ENCODE measurements at regions not wholly inside any gene's neighbourhood (a gene's known extent, or its start where the extent isn't known, plus 50 kb on each side); places are given as distances from the start of the nearest gene placed in this dataset.

GRCh38 chr6:22804620-22805261, 235.4 kb downstream of the HDGFL1 start:
- no peak overlapping the region for H3K27ac ChIP-seq (ENCODE audit: low read length)
- WGBS (ENCODE audit: insufficient coverage): 70% methylated on average over 2 of the region's 6 CpGs
- H3K36me3 Mint-ChIP-seq: no peaks in the 10 kb centered on the region
- no peaks in the 10 kb centered on the region for H3K4me1 Mint-ChIP-seq
- H3K27ac Mint-ChIP-seq: no peak overlapping the region
- peaks cover 0 to 7% (median 0%) of the 10 kb centered on the region in 3 donors for H3K9me3 Mint-ChIP-seq
- H3K36me3 ChIP-seq (ENCODE audit: control insufficient read depth in 2 of 2, extremely low read depth in 1 of 2, insufficient read depth in 1 of 2, low read length in 1 of 2): no peaks in the 10 kb centered on the region
- H3K4me3 Mint-ChIP-seq: no peak overlapping the region
- H3K9me3 ChIP-seq: no peaks in the 10 kb centered on the region
- no peak overlapping the region for H3K4me3 ChIP-seq (ENCODE audit: control insufficient read depth in 1 of 2, extremely low read depth in 1 of 2, low read length in 1 of 2)
- no peaks in the 10 kb centered on the region for H3K27me3 ChIP-seq (replicated peaks in 1 of 2; ENCODE audit: control insufficient read depth in 2 of 2, extremely low read depth in 1 of 2, insufficient read depth in 2 of 2, low read length in 1 of 2)
- H3K27me3 Mint-ChIP-seq: no peaks in the 10 kb centered on the region
- no peak for ATAC-seq (replicated peaks in 1 of 4)
- CTCF ChIA-PET: no interaction called here
- DNase-seq: no peak
- H3K4me1 ChIP-seq (ENCODE audit: control insufficient read depth in 1 of 2, extremely low read depth in 1 of 2, insufficient read depth in 2 of 2, low read length in 2 of 2): no peaks in the 10 kb centered on the region
- POLR2A ChIA-PET: no interaction called here

GRCh38 chr6:22807261-22807660, 237.9 kb downstream of the HDGFL1 start:
- Mint-ChIP-seq H3K27ac (no peak overlapping the region), H3K27me3 (no peaks in the 10 kb centered on the region), H3K36me3 (no peaks in the 10 kb centered on the region), H3K4me1 (no peaks in the 10 kb centered on the region), H3K9me3 (peaks cover 3 to 7% (median 4%) of the 10 kb centered on the region in 3 donors), H3K4me3 (no peak overlapping the region)
- H3K4me1 ChIP-seq (ENCODE audit: control insufficient read depth in 1 of 2, extremely low read depth in 1 of 2, insufficient read depth in 2 of 2, low read length in 2 of 2): no peaks in the 10 kb centered on the region
- no peaks in the 10 kb centered on the region for H3K27me3 ChIP-seq (replicated peaks in 1 of 2; ENCODE audit: control insufficient read depth in 2 of 2, extremely low read depth in 1 of 2, insufficient read depth in 2 of 2, low read length in 1 of 2)
- no peaks in the 10 kb centered on the region for H3K36me3 ChIP-seq (ENCODE audit: control insufficient read depth in 2 of 2, extremely low read depth in 1 of 2, insufficient read depth in 1 of 2, low read length in 1 of 2)
- WGBS (ENCODE audit: insufficient coverage): no CpG with 5 or more reads among the region's 1 CpG
- no peak for DNase-seq
- no peak overlapping the region for H3K27ac ChIP-seq (ENCODE audit: low read length)
- no peaks in the 10 kb centered on the region for H3K9me3 ChIP-seq
- POLR2A ChIA-PET: no interaction called here
- H3K4me3 ChIP-seq (ENCODE audit: control insufficient read depth in 1 of 2, extremely low read depth in 1 of 2, low read length in 1 of 2): no peak overlapping the region
- CTCF ChIA-PET: no interaction called here
- ATAC-seq (replicated peaks in 1 of 4): no peak

GRCh38 chr6:22807818-22808217, 238.5 kb downstream of the HDGFL1 start:
- H3K4me3 ChIP-seq (ENCODE audit: control insufficient read depth in 1 of 2, extremely low read depth in 1 of 2, low read length in 1 of 2): no peak overlapping the region
- H3K4me1 ChIP-seq (ENCODE audit: control insufficient read depth in 1 of 2, extremely low read depth in 1 of 2, insufficient read depth in 2 of 2, low read length in 2 of 2): no peaks in the 10 kb centered on the region
- ATAC-seq (replicated peaks in 1 of 4) (no peak), DNase-seq (no peak)
- no peak overlapping the region for H3K27ac ChIP-seq (ENCODE audit: low read length)
- no peaks in the 10 kb centered on the region for H3K27me3 ChIP-seq (replicated peaks in 1 of 2; ENCODE audit: control insufficient read depth in 2 of 2, extremely low read depth in 1 of 2, insufficient read depth in 2 of 2, low read length in 1 of 2)
- ChIA-PET CTCF (no interaction called here), POLR2A (no interaction called here)
- no peak overlapping the region for H3K27ac Mint-ChIP-seq
- peaks cover 3 to 7% (median 4%) of the 10 kb centered on the region in 3 donors for H3K9me3 Mint-ChIP-seq
- H3K36me3 ChIP-seq (ENCODE audit: control insufficient read depth in 2 of 2, extremely low read depth in 1 of 2, insufficient read depth in 1 of 2, low read length in 1 of 2): no peaks in the 10 kb centered on the region
- no peaks in the 10 kb centered on the region for H3K9me3 ChIP-seq
- H3K4me1 Mint-ChIP-seq: no peaks in the 10 kb centered on the region
- no peak overlapping the region for H3K4me3 Mint-ChIP-seq
- no peaks in the 10 kb centered on the region for H3K36me3 Mint-ChIP-seq
- H3K27me3 Mint-ChIP-seq: no peaks in the 10 kb centered on the region
- 17% methylated on average over 1 of the region's 3 CpGs for WGBS (ENCODE audit: insufficient coverage)

GRCh38 chr6:22808466-22808865, 239.1 kb downstream of the HDGFL1 start:
- no peaks in the 10 kb centered on the region for H3K27me3 Mint-ChIP-seq
- Histone ChIP-seq H3K4me1 (ENCODE audit: control insufficient read depth in 1 of 2, extremely low read depth in 1 of 2, insufficient read depth in 2 of 2, low read length in 2 of 2) (no peaks in the 10 kb centered on the region), H3K27ac (ENCODE audit: low read length) (no peak overlapping the region), H3K27me3 (replicated peaks in 1 of 2; ENCODE audit: control insufficient read depth in 2 of 2, extremely low read depth in 1 of 2, insufficient read depth in 2 of 2, low read length in 1 of 2) (no peaks in the 10 kb centered on the region), H3K9me3 (no peaks in the 10 kb centered on the region), H3K36me3 (ENCODE audit: control insufficient read depth in 2 of 2, extremely low read depth in 1 of 2, insufficient read depth in 1 of 2, low read length in 1 of 2) (no peaks in the 10 kb centered on the region), H3K4me3 (ENCODE audit: control insufficient read depth in 1 of 2, extremely low read depth in 1 of 2, low read length in 1 of 2) (no peak overlapping the region)
- ATAC-seq (replicated peaks in 1 of 4) (no peak), DNase-seq (no peak)
- ChIA-PET CTCF (no interaction called here), POLR2A (no interaction called here)
- no peaks in the 10 kb centered on the region for H3K4me1 Mint-ChIP-seq
- WGBS (ENCODE audit: insufficient coverage): no CpG with 5 or more reads among the region's 1 CpG
- peaks cover 3 to 8% (median 7%) of the 10 kb centered on the region in 3 donors for H3K9me3 Mint-ChIP-seq
- H3K36me3 Mint-ChIP-seq: no peaks in the 10 kb centered on the region
- no peak overlapping the region for H3K27ac Mint-ChIP-seq
- H3K4me3 Mint-ChIP-seq: no peak overlapping the region

- 83% methylated on average over 1 of the region's 1 CpG for WGBS (ENCODE audit: insufficient coverage)
- Mint-ChIP-seq H3K36me3 (no peaks in the 10 kb centered on the region), H3K4me1 (no peaks in the 10 kb centered on the region), H3K27ac (no peak overlapping the region), H3K27me3 (no peaks in the 10 kb centered on the region), H3K9me3 (peaks cover 3 to 8% (median 7%) of the 10 kb centered on the region in 3 donors), H3K4me3 (no peak overlapping the region)
- Histone ChIP-seq H3K27me3 (replicated peaks in 1 of 2; ENCODE audit: control insufficient read depth in 2 of 2, extremely low read depth in 1 of 2, insufficient read depth in 2 of 2, low read length in 1 of 2) (no peaks in the 10 kb centered on the region), H3K4me1 (ENCODE audit: control insufficient read depth in 1 of 2, extremely low read depth in 1 of 2, insufficient read depth in 2 of 2, low read length in 2 of 2) (no peaks in the 10 kb centered on the region), H3K4me3 (ENCODE audit: control insufficient read depth in 1 of 2, extremely low read depth in 1 of 2, low read length in 1 of 2) (no peak overlapping the region), H3K36me3 (ENCODE audit: control insufficient read depth in 2 of 2, extremely low read depth in 1 of 2, insufficient read depth in 1 of 2, low read length in 1 of 2) (no peaks in the 10 kb centered on the region), H3K9me3 (no peaks in the 10 kb centered on the region), H3K27ac (ENCODE audit: low read length) (no peak overlapping the region)
- ChIA-PET CTCF (no interaction called here), POLR2A (no interaction called here)
- DNase-seq (no peak), ATAC-seq (replicated peaks in 1 of 4) (no peak)
These were observed 240.0 kb downstream of the HDGFL1 start for GRCh38 chr6:22809370-22809769.

GRCh38 chr6:22819209-22819608, 249.8 kb downstream of the HDGFL1 start:
- WGBS (ENCODE audit: insufficient coverage): 75% methylated on average over 1 of the region's 1 CpG
- no peaks in the 10 kb centered on the region for H3K9me3 ChIP-seq
- no peaks in the 10 kb centered on the region for H3K27me3 Mint-ChIP-seq
- CTCF ChIA-PET: no interaction called here
- H3K27me3 ChIP-seq (replicated peaks in 1 of 2; ENCODE audit: control insufficient read depth in 2 of 2, extremely low read depth in 1 of 2, insufficient read depth in 2 of 2, low read length in 1 of 2): no peaks in the 10 kb centered on the region
- H3K27ac Mint-ChIP-seq: no peak overlapping the region
- H3K4me3 Mint-ChIP-seq: no peak overlapping the region
- no peaks in the 10 kb centered on the region for H3K36me3 Mint-ChIP-seq
- no peaks in the 10 kb centered on the region for H3K36me3 ChIP-seq (ENCODE audit: control insufficient read depth in 2 of 2, extremely low read depth in 1 of 2, insufficient read depth in 1 of 2, low read length in 1 of 2)
- no peak overlapping the region for H3K27ac ChIP-seq (ENCODE audit: low read length)
- ATAC-seq (replicated peaks in 1 of 4): no peak
- H3K4me3 ChIP-seq (ENCODE audit: control insufficient read depth in 1 of 2, extremely low read depth in 1 of 2, low read length in 1 of 2): no peak overlapping the region
- no peaks in the 10 kb centered on the region for H3K4me1 ChIP-seq (ENCODE audit: control insufficient read depth in 1 of 2, extremely low read depth in 1 of 2, insufficient read depth in 2 of 2, low read length in 2 of 2)
- H3K4me1 Mint-ChIP-seq: no peaks in the 10 kb centered on the region
- POLR2A ChIA-PET: no interaction called here
- DNase-seq: no peak
- peaks cover 0 to 18% (median 3%) of the 10 kb centered on the region in 3 donors for H3K9me3 Mint-ChIP-seq

Measured in T-cell (primary cell).